ENCODE measurements at regions not wholly inside any gene's neighbourhood (a gene's known extent, or its start where the extent isn't known, plus 50 kb on each side); places are given as distances from the start of the nearest gene placed in this dataset.

DNA sequence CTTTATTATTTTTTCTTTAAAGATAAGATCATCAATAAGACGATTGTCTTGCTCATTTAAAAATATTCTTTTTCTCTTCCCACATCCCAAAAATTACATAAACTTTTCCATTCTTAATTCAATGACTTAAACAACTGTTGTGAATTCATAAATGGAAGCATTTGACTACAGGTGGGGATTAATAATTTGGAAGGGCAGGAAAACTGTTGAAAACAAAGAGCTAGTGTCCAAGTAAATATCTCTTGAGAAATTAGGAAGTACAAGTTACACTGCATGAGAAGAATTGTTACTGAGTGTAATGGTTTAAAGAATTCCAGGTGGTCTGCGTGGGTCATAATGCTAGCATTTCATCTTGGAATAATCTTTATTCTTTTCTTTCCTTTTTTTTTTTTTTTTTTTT is 634.8 kb upstream of the ZEB2 start:
- Mint-ChIP-seq H3K27ac (no peak overlapping the region), H3K36me3 (peaks cover 3 to 7% (median 7%) of the 10 kb centered on the region in 3 donors), H3K4me3 (no peak overlapping the region), H3K9me3 (peaks cover 3 to 17% (median 11%) of the 10 kb centered on the region in 6 donors), H3K4me1 (no peaks in the 10 kb centered on the region), H3K27me3 (ENCODE audit: low read depth in 3 of 3) (no peaks in the 10 kb centered on the region)
- DNase-seq, result no peak

DNA sequence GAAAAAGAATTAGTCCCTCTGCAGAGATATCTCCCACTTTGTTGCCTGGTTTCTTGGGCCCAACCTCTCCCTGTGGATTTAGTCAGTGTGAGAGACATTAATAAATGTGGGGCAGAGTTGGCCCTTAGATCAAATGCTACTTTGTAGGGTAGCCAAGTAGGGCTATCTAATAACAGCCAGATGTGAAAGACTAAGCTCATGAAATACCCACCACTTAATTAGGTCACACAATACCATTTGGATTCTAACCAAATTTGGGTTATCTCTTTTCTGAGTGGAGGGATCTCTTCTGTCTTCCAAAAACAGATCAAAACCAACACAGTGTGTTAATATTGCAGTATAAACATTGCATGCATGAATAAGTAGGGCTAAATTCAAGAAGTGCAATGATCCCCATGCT is 626.8 kb upstream of the ZEB2 start:
- Mint-ChIP-seq H3K9me3 (peaks cover 0 to 4% (median under 1%) of the 10 kb centered on the region in 6 donors), H3K27ac (no peak overlapping the region), H3K27me3 (ENCODE audit: low read depth in 3 of 3) (peaks cover 0 to 2% (median 0%) of the 10 kb centered on the region in 3 donors), H3K36me3 (peaks cover 0 to 9% (median 3%) of the 10 kb centered on the region in 3 donors), H3K4me3 (no peak overlapping the region), H3K4me1 (no peaks in the 10 kb centered on the region)
- DNase-seq, result no peak

- Mint-ChIP-seq H3K4me1 (no peaks in the 10 kb centered on the region), H3K36me3 (peaks cover 0 to 4% (median 0%) of the 10 kb centered on the region in 3 donors), H3K27me3 (ENCODE audit: low read depth in 3 of 3) (peaks cover 0 to 2% (median 0%) of the 10 kb centered on the region in 3 donors), H3K27ac (no peak overlapping the region), H3K4me3 (no peak overlapping the region), H3K9me3 (no peaks in the 10 kb centered on the region)
- DNase-seq, result no peak
Measured at GRCh38 chr2:145144131-145144728, 624.3 kb upstream of the ZEB2 start.

DNA sequence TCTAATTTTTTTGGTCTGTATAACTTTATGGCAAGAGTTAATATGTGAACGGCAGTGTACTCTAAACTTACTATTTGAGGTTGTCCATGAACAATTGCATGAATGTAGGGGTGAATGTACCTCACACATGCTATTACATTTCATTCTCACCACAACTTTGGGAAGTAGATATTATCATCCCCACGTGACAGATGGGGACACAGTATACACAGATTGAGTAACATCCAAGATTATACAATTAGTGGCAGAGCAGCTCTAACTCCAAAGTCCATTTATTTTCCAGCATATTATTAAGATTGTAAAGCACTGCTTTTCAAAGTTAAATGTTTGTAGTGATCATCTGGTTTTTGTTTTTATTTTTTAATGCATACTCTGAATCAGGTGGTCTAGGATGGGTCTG is 622.1 kb upstream of the ZEB2 start:
- DNase-seq, result no peak
- Mint-ChIP-seq H3K36me3 (peaks cover 0 to 4% (median 0%) of the 10 kb centered on the region in 3 donors), H3K9me3 (no peaks in the 10 kb centered on the region), H3K27ac (no peak overlapping the region), H3K4me1 (no peaks in the 10 kb centered on the region), H3K27me3 (ENCODE audit: low read depth in 3 of 3) (peaks cover 0 to 2% (median 0%) of the 10 kb centered on the region in 3 donors), H3K4me3 (no peak overlapping the region)

DNA sequence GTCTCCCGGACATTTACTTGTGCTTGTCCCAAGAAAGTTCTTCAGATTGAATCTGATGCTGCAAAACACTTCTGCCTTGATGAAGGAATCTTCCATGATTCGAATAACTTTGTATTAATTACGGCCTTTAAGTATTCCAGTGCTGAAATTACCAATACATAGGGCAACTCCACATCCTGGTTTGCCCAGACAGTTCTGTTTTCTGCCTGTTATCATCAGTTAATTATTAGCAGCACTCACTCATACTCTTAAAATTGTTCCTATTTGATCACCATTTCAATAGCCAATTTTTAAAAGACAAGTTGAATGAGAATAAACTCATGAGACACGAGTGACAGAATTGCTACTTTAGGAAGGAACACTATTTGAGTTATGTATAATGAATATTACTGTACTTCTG is 620.7 kb upstream of the ZEB2 start:
- Mint-ChIP-seq H3K4me3 (no peak overlapping the region), H3K9me3 (no peaks in the 10 kb centered on the region)
- DNase-seq, result no peak

DNA sequence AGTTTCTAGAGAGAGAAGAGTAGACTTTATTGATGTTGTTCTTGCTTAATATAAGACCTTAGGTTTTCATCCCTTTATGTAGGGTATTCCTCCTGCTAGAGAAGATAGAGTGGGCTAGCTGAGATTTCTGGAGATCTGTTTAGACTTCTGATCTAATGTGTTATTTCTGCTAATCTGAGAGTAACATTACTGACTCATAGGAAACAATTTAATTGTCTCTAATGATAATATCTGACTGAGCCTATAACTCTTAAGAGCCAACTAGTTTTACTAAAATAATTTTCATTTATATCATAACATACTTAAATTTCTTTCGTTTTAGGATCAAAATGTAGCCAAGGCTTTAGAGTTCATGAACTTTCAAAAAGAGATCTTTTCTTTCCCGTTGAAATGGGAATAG is 618.7 kb upstream of the ZEB2 start:
- Mint-ChIP-seq H3K4me1 (no peaks in the 10 kb centered on the region), H3K27me3 (ENCODE audit: low read depth in 3 of 3) (peaks cover 2 to 3% (median 2%) of the 10 kb centered on the region in 3 donors), H3K4me3 (no peak overlapping the region), H3K9me3 (no peaks in the 10 kb centered on the region), H3K36me3 (peaks cover 0 to 7% (median 0%) of the 10 kb centered on the region in 3 donors), H3K27ac (no peak overlapping the region)
- DNase-seq, result no peak

More for the DNA sequence above, 620.7 kb upstream of the ZEB2 start:
- Mint-ChIP-seq H3K27me3 (ENCODE audit: low read depth in 3 of 3) (peaks cover 2 to 3% (median 2%) of the 10 kb centered on the region in 3 donors), H3K27ac (no peak overlapping the region), H3K36me3 (peaks cover 0 to 8% (median 0%) of the 10 kb centered on the region in 3 donors), H3K4me1 (no peaks in the 10 kb centered on the region)

- H3K27me3 Mint-ChIP-seq (ENCODE audit: low read depth in 3 of 3), result peaks cover 2 to 3% (median 2%) of the 10 kb centered on the region in 3 donors
- no peak for DNase-seq
- no peaks in the 10 kb centered on the region for H3K9me3 Mint-ChIP-seq
- no peak overlapping the region for H3K4me3 Mint-ChIP-seq
- H3K27ac Mint-ChIP-seq, result no peak overlapping the region
- H3K4me1 Mint-ChIP-seq, result no peaks in the 10 kb centered on the region
- peaks cover 0 to 4% (median 0%) of the 10 kb centered on the region in 3 donors for H3K36me3 Mint-ChIP-seq
Measured at GRCh38 chr2:145137901-145138300, 618.0 kb upstream of the ZEB2 start.

DNA sequence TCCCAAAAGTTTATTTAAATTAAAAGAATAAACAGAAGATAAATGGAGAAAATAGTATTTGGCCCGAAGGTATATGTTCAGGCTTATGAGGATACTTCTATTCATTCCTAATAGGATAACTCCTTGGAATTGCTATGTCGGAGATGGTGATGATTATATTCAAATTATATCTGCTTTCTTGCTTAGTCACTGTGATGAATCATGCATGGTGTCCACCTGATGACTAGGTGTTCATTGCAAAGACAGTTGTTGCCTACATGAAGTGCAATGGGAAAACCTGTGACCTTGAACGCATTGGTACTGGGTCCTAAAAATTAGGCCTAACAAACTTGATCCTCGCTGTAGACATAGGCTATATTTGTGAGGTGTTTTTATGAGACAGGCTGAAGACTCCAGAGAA is 617.3 kb upstream of the ZEB2 start:
- Mint-ChIP-seq H3K36me3 (peaks cover 0 to 4% (median 0%) of the 10 kb centered on the region in 3 donors), H3K4me1 (no peaks in the 10 kb centered on the region), H3K27ac (no peak overlapping the region), H3K4me3 (no peak overlapping the region), H3K9me3 (no peaks in the 10 kb centered on the region), H3K27me3 (ENCODE audit: low read depth in 3 of 3) (peaks cover 2 to 3% (median 2%) of the 10 kb centered on the region in 3 donors)
- no peak for DNase-seq

DNA sequence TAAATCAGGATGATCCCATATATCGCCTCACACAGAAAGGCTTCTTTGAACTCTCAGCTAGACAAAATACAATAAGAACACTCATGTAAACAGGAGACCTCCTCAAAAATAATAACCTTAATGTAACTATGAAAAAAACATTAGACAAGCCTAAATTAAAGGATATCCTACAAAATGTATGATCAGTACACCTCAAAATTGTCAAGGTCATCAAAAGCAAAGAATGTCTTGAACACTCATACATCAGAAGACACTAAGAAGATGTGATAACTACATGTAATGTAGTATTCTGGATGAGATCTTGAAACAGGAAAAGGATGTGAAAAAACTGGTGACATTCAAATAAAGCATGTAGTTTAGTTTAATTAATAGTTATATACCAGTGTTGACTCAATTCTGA is 616.8 kb upstream of the ZEB2 start:
- no peak for DNase-seq
- H3K27ac Mint-ChIP-seq, result no peak overlapping the region
- no peak overlapping the region for H3K4me3 Mint-ChIP-seq
- H3K4me1 Mint-ChIP-seq, result no peaks in the 10 kb centered on the region
- no peaks in the 10 kb centered on the region for H3K9me3 Mint-ChIP-seq
- H3K27me3 Mint-ChIP-seq (ENCODE audit: low read depth in 3 of 3), result peaks cover 0 to 3% (median 2%) of the 10 kb centered on the region in 3 donors
- H3K36me3 Mint-ChIP-seq, result peaks cover 0 to 4% (median 0%) of the 10 kb centered on the region in 3 donors

DNA sequence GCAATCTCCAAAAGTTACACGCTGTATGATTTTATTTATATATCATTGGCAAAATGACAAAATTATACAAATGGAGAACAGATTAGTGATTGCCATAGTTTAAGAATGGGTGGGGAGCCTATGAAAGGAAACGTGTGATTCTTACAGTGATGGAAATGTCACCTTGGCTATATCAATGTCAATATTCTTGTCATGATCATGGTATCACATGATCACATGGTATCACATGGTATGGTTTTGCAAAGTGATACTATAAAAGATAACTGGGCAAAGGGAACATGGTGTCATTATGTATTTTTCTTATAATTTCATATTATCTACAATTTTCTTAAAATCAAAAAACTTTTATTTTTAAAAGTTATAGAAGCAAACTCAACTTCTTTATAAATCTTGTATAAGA is 606.2 kb upstream of the ZEB2 start:
- no peak overlapping the region for H3K4me3 Mint-ChIP-seq
- peaks cover 0 to 4% (median 3%) of the 10 kb centered on the region in 3 donors for H3K27me3 Mint-ChIP-seq (ENCODE audit: low read depth in 3 of 3)
- no peaks in the 10 kb centered on the region for H3K4me1 Mint-ChIP-seq
- peaks cover 0 to 3% (median 0%) of the 10 kb centered on the region in 6 donors for H3K9me3 Mint-ChIP-seq
- H3K27ac Mint-ChIP-seq, result no peak overlapping the region
- no peak for DNase-seq
- peaks cover 0 to 9% (median 0%) of the 10 kb centered on the region in 3 donors for H3K36me3 Mint-ChIP-seq

- no peak for DNase-seq
- Mint-ChIP-seq H3K27ac (no peak overlapping the region), H3K4me1 (no peaks in the 10 kb centered on the region), H3K9me3 (peaks cover 0 to 3% (median 0%) of the 10 kb centered on the region in 6 donors), H3K4me3 (no peak overlapping the region), H3K27me3 (ENCODE audit: low read depth in 3 of 3) (peaks cover 0 to 4% (median 3%) of the 10 kb centered on the region in 3 donors), H3K36me3 (peaks cover 0 to 6% (median 0%) of the 10 kb centered on the region in 3 donors)
Measured at GRCh38 chr2:145124085-145124484, 604.2 kb upstream of the ZEB2 start.

DNA sequence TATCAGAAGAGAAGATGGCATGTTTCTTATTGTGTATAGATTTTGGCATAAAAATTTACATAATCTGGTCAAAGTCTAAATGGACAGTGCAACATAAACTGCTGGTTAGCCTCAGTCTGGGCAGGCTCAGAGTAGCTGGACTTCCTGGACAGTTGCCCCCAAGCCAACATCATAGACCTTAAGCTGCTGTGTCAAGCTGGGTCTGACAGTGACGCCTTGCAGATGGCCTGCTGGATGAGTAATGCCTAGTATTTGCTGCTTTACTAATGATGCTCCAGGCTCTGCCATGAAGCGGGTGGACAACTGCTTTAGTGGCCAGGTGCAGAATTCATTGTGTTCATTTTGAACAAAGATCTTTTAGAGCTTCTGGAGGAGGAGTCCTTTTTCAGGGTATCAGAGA is 603.7 kb upstream of the ZEB2 start:
- DNase-seq, result no peak
- H3K4me3 Mint-ChIP-seq, result no peak overlapping the region
- no peaks in the 10 kb centered on the region for H3K4me1 Mint-ChIP-seq
- H3K27me3 Mint-ChIP-seq (ENCODE audit: low read depth in 3 of 3), result peaks cover 3 to 4% (median 3%) of the 10 kb centered on the region in 3 donors
- peaks cover 0 to 10% (median 0%) of the 10 kb centered on the region in 3 donors for H3K36me3 Mint-ChIP-seq
- peaks cover 0 to 3% (median 0%) of the 10 kb centered on the region in 6 donors for H3K9me3 Mint-ChIP-seq
- H3K27ac Mint-ChIP-seq, result no peak overlapping the region

GRCh38 chr2:145119225-145119624 is 599.3 kb upstream of the ZEB2 start:
- no peaks in the 10 kb centered on the region for H3K9me3 Mint-ChIP-seq
- DNase-seq, result no peak
- no peak overlapping the region for H3K4me3 Mint-ChIP-seq
- peaks cover 0 to 11% (median 0%) of the 10 kb centered on the region in 3 donors for H3K36me3 Mint-ChIP-seq
- no peak overlapping the region for H3K27ac Mint-ChIP-seq
- H3K4me1 Mint-ChIP-seq, result no peaks in the 10 kb centered on the region
- peaks cover 2 to 5% (median 3%) of the 10 kb centered on the region in 3 donors for H3K27me3 Mint-ChIP-seq (ENCODE audit: low read depth in 3 of 3)

GRCh38 chr2:145116834-145117725 is 597.2 kb upstream of the ZEB2 start:
- peaks cover 0 to 6% (median 0%) of the 10 kb centered on the region in 3 donors for H3K36me3 Mint-ChIP-seq
- no peaks in the 10 kb centered on the region for H3K9me3 Mint-ChIP-seq
- H3K4me3 Mint-ChIP-seq, result no peak overlapping the region
- DNase-seq, result no peak
- H3K27ac Mint-ChIP-seq, result no peak overlapping the region
- no peaks in the 10 kb centered on the region for H3K4me1 Mint-ChIP-seq
- H3K27me3 Mint-ChIP-seq (ENCODE audit: low read depth in 3 of 3), result peaks cover 0 to 7% (median 6%) of the 10 kb centered on the region in 3 donors
